Left renal pelvis (tissue), 4 donors: ENCODE measurements at regions not wholly inside any gene's neighbourhood (a gene's known extent, or its start where the extent isn't known, plus 50 kb on each side); places are given as distances from the start of the nearest gene placed in this dataset.
"Not testable (repeated sequence)": the region's sequence is repeated elsewhere in the genome, so short reads cannot be mapped to it uniquely, and the experiment has no call there.

Experiments used
- DNase-seq, 4 donors: peaks; one replicate each; pipeline ENCODE4 v3.0.0-alpha.2; 2013; ENCODE audit warnings: low read depth in 4 of 4, low spot score in 3 of 4

- no peak for DNase-seq
Observed at GRCh38 chr5:26563979-26564378, 474.4 kb downstream of the CDH9 start.

DNA sequence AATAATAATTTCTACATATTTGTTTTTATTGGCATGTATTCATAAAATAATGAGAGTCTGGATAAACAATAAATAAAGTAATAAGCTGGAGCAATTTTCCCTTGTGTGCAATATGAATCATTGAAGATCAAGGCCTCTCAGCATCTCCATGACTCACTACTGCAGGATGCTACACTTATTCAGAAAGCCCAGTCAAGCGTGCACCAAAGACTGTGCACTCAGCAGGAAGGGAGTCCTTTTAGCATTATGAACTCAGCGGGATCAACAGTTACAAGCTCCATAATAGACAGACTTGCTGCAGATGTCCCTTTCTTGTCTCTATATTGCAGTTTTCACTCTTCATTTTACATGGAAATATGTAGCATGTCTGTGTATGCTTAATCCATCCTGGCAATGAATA is 485.3 kb downstream of the CDH9 start:
- DNase-seq = no peak

- DNase-seq = no peak
Observed at GRCh38 chr5:26543987-26544386, 494.4 kb downstream of the CDH9 start.

DNA sequence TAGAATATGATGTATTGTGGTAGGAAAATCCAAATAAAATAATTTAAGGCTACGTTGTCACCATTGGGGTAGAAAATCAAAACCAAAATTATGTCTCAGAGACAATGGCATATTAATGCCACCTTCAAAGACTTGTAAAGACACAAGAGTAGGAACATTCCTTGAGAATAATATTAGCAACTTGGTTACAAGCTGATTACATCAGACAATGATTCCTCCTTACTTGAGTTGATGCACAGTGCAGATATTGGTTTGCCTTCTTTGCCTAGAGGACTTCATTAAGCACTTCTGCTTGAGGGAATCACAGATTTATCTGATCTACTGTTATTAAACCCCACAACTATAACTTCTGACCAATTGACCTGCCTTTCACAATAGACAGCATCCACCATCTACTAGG is 500.2 kb downstream of the CDH9 start:
- no peak for DNase-seq

GRCh38 chr5:26535215-26535614 is 503.2 kb downstream of the CDH9 start:
- no peak for DNase-seq

DNA sequence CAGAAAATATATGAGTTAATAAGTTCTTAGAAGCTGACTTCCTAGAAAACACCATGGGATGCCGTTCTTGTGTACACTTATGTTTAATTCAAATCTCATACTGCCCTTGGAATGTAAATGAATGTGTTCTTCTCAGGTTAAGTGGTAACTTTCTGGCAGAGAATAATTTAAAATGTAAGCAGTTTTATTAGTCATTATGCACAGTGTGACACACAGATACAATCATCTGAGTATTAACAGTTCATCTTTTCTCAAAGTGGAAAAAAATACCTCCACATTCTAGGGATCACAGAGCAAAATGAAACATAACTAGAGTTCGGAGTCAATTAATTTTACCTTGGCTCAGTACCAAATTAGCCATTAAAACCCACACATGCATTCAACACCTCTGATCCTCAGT is 508.1 kb downstream of the CDH9 start:
- no peak for DNase-seq

- DNase-seq = no peak
Observed at GRCh38 chr5:26519245-26519644, 519.1 kb downstream of the CDH9 start.

GRCh38 chr5:26518065-26518464 is 520.3 kb downstream of the CDH9 start:
- no peak for DNase-seq

DNA sequence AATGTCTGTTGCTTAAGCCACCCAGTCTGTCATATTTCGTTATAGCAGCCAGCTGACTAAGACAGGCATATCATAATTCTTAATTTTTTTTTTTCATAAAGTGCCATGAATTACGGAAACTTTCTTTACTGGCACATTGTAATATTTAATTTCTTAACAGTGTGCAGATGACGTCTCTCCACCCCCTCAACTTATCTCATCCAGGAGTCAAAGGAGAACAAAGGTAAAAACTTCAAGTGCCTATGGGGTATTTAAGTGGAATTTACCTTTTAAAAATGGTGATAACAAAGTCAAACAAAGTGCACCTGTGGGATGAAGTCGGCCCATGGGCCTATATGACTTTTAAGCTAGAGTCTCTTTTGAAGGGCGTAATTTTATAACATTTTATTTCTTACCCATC is 539.4 kb downstream of the CDH9 start:
- no peak for DNase-seq

GRCh38 chr5:26495437-26495836 is 542.9 kb downstream of the CDH9 start:
- DNase-seq = no peak

DNA sequence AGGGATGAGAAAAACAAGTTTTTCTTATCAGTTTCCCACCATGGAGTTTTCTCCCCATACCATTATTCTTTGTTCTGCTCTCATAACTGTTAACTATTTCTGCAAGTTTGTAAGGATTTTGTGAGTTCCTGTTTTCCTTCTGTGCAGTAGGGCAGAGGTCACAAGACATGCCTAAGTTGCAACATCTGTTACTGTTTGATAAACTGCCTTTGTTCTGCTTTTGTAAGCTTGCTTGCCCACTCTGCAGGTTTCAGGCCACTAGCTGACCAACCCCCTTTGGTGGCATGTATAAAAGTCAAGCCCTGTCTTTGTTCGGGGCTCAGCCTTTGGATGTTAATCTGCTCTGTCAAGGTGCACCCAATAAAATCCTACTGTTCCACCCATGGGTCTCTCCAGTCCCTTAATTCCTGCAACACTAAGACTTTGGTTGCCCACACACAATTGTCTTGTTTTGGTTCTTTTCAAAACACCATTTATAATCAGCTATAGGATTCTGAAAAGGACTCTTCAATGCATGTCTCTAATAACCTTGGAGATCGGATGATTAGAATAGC is 545.4 kb downstream of the CDH9 start:
- no peak for DNase-seq

- DNase-seq = no peak
Observed at GRCh38 chr5:26487553-26487952, 550.8 kb downstream of the CDH9 start.

GRCh38 chr5:26486631-26487030 is 551.8 kb downstream of the CDH9 start:
- no peak for DNase-seq

DNA sequence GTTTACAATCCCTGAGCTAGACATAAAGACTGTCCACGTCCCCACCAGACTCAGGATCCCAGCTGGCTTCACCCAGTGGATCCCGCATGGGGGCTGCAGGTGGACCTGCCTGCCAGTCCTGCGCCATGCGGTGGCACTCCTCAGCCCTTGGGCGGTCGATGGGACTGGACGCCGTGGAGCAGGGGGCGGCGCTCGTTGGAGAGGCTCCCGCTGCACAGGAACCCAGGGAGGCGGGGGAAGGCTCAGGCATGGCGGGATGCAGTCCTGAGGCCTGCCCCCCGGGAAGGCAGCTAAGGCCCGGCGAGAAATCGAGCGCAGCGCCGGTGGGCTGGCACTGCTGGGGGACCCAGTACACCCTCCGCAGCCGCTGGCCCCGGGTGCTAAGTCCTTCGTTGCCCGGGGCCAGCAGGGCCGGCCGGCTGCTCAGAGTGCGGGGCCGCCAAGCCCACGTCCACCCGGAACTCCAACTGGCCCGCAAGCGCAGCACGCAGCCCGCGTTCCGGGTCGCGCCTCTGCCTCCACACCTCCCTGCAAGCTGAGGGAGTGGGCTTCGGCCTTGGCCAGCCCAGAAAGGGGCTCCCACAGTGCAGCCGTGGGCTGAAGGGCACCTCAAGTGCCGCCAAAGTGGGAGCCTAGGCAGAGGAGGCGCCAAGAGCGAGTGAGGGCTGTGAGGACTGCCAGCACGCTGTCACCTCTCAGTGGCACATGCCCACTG is 553.1 kb downstream of the CDH9 start:
- not testable (repeated sequence) for DNase-seq

- DNase-seq = peak in 3 of 4 donors; percentile 2 to 8 (median 2)
Observed at GRCh38 chr5:26482810-26483375, 555.5 kb downstream of the CDH9 start.

DNA sequence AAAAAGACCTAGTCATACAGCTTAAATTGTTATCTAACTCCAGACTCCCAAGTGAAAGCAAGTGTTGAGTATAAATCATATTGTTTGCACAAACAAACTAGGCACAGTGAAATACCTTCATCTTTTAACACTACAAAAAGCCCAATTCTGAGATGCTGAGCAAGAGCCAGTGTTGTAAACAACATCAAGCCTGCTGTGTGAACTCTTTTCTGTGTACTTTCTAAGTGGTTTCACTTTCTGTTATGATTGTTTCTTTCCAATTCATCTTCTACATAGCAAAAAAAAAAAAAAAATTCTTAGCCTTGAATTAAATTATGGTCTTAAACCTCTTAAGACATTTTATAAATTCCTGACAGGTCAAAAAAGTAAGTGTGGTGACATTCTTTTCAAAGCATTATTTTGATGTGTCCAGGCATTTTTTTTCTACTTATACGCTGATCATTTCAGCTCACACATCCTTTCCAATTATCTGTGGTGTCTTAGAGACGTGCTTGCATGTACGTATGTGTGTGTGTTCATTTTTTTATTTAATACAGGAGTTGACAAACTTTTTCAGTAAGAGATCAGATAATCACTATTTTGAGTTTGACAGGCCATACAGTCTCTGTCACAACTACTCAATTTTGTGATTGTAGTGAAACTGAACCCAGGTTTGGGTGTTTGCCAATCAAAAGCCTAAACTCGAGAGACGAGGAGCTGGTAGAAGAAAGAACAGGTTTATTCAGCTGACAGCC is 556.1 kb downstream of the CDH9 start:
- DNase-seq = no peak

DNA sequence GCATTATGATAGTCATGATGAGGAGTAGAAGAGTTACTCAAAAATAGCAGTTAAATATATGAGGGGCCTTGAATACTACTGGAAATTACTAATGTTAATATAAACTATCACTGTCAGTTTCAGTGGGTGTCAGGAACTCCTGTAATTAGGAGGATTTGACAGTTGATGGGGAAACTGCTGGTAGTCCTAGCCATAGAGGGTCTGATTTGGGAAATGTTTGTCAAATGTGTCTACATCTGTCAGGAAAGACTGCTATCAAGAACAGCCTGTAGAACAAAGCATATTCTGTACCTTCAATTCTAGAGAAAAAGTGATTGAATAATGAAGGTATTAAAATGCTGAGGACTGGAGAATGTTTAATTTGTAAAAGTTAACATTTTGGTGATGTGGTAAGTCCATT is 567.9 kb downstream of the CDH9 start:
- DNase-seq = no peak

- DNase-seq = no peak
Observed at GRCh38 chr5:26439121-26439520, 599.3 kb downstream of the CDH9 start.

DNA sequence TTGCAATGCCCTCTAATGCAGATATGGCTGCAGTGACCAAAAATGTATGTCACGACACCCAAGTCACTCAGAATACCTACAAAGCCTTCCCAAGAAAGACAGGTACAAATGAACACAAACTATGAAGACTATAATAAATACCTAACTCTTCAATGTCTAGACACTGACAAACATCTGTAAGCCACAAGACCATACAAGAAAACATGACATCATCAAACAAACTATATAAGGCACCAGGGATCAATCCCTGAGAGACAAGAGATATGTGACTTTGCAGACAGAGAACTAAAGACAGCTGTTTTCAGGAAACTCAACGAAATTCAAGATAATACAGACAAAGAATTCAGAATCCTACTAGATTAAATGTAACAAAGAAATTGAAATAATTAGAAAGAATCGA is 603.7 kb downstream of the CDH9 start:
- DNase-seq = no peak

GRCh38 chr5:26432386-26432785 is 606.0 kb downstream of the CDH9 start:
- DNase-seq = no peak

- DNase-seq = no peak
Observed at GRCh38 chr5:26430323-26430722, 608.1 kb downstream of the CDH9 start.

GRCh38 chr5:26427281-26427680 is 611.1 kb downstream of the CDH9 start:
- no peak for DNase-seq
